Activated CD8-positive, alpha-beta memory T cell treated with anti-CD3 and anti-CD28 coated beads for 36 hours (primary cell): ENCODE measurements at regions not wholly inside any gene's neighbourhood (a gene's known extent, or its start where the extent isn't known, plus 50 kb on each side); places are given as distances from the start of the nearest gene placed in this dataset.

Source experiments
- CTCF ChIA-PET: fragments of 350-600 bp; sonication (Branson Sonifier 250); formaldehyde crosslinking; loops from one replicate; lab custom pipeline; 2021; ENCODE audit warnings: antibody characterized with exemption; lab: Charles Lee
- POLR2A ChIA-PET: fragments of 350-600 bp; sonication (Branson Sonifier 250); formaldehyde crosslinking; loops from one replicate; lab custom pipeline; 2021; ENCODE audit warnings: antibody characterized with exemption; lab: Charles Lee

DNA sequence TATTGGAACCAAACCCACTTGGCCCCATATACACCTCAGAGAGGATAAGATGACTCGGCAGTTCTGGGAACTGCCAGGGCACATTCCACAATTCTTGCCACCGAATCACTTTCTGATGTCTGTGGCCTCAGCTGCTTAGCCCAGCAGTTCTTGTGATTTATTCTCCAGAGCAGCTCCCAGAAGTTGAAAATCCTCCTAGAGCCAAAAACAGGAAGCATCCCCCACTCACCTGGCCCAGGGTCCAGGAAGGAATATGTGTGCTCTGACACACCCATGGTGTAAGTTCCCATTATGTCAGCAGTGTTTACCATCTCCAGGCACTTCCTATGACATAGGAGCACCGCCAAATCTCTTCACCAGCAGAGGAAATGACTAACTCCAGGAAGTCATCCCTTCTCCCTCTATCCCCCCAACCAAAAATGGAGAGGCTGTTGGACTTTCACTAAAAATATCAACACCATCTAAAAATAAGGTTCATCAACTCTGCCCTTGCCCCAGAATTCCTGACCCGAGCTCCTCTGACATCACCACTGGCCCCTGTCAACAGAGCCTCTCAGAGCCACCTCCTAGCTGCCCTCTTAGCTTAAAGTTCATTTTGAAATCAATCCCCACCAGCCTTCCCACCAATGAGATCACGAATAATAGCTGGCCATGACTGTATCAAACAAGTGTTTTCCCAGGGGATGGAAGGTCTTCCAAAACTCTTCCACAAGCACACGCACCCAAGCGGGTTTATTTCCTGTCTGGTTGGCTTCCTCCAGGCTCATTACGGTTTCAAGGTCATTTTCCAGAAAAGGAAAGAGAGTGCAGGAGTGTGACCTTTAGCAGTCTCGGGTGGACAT lies 223.1 kb upstream of the PARD3B start:
- ChIA-PET POLR2A (no interaction called here), CTCF (no interaction called here)

DNA sequence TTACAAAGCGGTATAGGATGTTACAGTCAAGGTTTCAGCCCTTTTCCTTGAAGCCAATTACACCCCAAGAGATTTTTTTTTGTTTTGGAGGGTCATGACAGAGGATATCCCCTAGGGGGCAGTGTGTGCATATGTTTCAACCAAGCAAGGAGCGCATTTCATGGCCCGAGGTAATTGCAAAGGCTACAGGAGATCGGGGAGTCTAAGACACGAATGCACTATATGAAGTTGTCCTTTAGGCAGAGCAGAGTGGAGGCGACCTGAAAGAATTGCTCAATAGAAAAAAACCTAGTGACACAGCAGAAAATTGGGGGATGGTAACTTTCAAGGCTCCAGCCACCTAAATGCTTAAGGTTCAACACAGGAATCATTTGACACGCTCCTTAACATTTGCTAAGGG lies 219.8 kb upstream of the PARD3B start:
- CTCF ChIA-PET = no interaction called here

DNA sequence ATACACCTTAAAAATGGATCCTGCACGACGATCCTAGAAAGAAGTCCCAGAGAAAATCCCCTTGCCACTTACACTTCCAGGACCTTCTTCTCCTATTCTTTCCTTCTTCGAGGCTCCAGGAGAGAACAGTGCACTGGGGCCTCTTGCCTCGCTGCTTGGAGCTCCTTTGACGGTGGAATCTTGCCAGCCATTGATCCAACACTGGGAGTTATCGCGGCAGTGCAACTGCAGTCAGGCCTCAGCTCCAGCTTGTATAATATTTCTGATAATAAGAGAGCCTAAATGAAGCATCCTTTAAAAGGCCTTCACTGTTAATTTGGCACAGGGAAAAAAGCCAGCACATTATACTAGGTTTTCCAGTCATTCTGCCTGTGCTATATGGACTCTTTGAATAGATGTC lies 216.9 kb upstream of the PARD3B start:
- CTCF ChIA-PET = no interaction called here
- POLR2A ChIA-PET = no interaction called here

More for the DNA sequence above, 219.8 kb upstream of the PARD3B start:
- POLR2A ChIA-PET = no interaction called here

DNA sequence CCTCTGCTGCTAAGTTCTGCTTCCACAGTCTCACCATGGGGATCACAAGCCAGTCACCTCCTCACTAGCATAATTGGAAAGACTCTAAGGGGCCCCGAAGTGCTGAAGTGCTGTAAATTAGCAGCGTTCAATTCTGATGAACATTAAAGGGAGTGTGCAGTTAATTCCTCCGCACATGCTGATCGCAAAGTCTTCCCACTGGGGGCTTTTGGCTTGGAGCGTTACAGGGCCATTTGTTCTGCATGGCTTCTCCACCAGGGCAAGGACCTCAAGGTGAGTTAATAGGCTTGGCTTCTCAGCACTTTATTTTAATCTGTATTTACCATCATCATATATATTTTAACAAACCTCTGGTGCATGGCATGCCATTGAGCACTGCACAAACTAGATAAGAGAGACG lies 216.3 kb upstream of the PARD3B start:
- ChIA-PET CTCF (no interaction called here), POLR2A (no interaction called here)

DNA sequence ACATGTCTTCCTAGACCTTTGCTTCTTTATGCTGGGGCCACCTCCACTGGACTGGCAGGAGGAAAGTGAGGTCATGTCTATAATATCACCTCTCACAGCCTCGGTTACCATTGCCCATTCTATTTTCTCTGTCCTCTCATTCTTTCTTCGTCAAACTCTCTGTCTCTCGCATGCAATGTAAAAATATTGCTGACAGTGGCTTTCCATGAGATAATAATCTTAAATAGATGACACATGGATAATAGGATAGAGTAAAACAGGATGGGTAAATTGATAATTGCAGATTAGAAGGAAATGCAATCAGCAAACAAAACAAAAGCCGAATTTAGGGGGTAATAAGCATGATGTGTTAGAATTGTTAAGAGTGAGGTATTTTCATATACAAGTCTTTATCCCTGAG lies 215.7 kb upstream of the PARD3B start:
- ChIA-PET POLR2A (no interaction called here), CTCF (no interaction called here)

DNA sequence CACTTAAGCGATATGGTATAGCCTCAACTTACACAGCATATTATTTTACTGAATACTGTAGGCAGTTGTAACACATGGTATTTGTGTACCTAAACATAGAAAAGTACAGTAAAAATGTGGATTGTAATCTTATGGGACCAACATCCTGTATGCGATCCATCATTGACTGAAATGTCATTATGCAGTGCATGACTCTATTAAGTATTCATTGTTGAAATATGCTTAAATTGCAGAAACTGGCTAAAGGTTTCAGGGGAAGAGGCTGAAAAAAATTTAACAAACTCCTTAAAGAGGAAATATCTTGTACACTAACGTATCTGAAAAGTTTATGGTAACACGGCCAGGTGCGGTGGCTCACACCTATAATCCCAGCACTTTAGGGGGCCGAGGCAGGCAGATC lies 214.1 kb upstream of the PARD3B start:
- ChIA-PET POLR2A (no interaction called here), CTCF (no interaction called here)

DNA sequence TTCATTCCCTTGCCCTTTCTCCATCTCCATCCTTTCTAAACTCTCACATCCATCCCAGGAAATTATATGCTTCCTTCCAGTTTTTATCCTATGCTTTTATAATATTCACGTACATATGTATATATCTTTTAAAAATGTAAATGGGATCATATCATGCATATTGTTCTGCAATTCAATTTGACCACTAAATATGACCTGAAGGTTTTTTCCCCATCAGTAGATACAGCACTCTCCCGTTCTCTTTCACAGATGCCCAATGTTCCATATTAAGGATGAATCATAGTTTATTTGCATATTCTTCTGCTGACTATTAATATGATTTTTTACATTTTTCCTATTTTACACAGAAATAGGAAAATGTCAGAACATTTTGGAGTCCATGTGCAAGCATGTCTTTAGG lies 213.3 kb upstream of the PARD3B start:
- POLR2A ChIA-PET = no interaction called here
- CTCF ChIA-PET = no interaction called here

DNA sequence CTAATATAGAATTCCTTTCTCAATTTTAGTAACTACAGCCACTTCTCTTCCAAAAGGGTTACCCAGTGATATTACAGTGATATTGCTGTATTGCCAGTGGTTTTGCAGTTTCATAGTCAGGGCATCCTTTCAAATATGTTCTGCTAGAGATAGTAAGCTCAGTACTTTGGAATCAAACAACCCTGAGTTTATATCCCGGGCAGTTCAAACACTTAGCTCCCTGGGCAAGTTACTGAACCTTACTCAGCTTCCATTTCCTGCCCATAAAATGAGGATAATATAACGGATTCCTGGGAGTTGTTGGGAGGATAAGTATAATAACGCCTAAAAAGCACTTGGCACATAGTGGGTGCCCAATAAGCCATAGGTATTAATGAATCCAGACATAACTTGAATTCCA lies 212.6 kb upstream of the PARD3B start:
- ChIA-PET POLR2A (no interaction called here), CTCF (no interaction called here)

DNA sequence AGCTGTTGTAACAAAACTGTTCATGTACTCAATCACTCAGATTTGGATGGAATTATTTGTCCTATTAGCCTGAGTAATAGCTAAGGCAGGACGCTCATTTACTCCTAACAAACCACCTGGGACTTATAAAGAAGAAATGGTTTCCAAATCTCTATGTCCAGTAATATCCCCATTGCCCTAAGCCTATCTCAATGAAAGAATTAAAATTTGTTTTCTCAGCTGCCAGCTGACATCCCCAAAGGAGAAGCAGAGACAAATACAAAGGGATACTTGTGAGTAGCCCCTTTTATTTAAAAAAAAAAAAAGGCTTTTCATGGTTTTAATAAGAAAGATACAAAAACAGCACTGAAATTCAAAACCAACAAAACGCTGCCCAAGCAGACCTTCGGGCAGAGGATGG lies 211.4 kb upstream of the PARD3B start:
- CTCF ChIA-PET = no interaction called here

DNA sequence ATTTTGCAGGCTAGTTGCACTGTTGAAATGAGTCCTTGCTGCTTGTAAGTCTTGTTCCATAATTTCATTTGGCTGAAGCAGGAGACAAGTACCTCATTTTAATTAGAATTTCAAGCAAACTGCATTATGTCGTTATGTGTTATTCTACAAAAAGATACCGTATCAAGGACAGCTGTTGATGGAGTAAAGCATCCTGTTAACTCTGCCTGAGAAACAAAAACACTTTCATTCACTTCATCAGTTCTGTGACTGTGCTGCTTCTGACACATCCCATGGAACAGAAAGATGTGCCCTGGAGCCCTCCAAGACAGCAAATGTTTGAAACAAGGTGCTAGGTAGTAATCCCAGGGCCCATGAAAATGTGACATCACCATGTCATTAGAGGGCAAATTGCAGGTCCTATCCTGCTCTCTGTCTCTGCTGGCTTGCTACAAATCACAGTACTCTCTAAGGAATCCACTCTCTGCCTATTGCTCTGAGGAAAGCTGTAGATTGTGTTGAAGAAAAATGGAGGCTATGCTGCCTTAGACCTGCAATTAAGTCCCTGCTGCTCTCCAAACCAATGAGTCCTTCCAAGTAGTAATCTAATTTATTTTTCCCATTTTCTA lies 209.7 kb upstream of the PARD3B start:
- ChIA-PET CTCF (no interaction called here), POLR2A (no interaction called here)

More for the DNA sequence above, 211.4 kb upstream of the PARD3B start:
- POLR2A ChIA-PET = no interaction called here

DNA sequence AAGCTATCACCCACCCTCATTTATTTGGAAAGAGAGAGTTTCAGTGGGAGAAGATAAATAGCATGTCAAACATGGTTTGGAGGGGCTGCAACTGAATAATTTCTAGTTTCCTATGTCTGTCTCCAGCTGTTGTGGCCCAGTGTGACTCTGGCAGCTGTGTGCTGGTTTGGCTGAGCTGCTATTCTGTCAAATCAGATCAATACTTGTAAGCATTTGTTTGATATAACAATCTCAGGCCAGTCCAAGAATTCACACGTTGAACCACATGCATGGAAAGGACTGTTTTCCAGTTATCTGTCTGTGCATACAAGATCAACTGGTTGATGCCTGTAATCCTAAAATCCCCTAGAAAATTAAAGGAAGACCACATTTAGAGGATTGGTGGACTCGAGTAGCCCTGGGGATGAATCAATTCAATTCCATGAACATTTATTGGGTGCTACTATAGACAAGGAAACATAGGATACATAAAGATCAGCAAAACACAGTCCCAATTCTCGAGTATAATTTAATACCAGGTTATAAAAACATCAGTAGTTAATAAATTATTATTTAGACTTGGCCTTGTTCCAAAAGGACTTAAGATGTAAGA lies 209.0 kb upstream of the PARD3B start:
- ChIA-PET POLR2A (no interaction called here), CTCF (no interaction called here)

DNA sequence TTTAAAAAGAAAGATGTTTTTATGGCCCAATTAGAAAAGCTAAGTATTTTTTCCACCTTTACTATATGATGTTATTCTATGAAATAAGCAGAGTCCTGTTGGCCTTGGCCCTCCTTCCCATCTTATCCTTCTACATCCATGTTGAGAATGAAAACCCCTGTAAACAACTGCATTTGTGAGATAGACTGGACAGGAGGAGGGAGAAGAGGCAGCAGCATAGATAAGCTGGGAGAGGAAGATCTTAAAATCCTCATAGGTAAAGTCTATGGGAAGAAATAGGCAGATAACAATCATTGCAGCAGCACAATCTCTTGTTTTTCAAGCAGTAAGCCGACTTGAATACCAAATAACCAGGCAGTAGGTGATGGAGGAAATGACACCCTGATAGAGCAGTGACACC lies 207.6 kb upstream of the PARD3B start:
- POLR2A ChIA-PET = no interaction called here
- CTCF ChIA-PET = no interaction called here

DNA sequence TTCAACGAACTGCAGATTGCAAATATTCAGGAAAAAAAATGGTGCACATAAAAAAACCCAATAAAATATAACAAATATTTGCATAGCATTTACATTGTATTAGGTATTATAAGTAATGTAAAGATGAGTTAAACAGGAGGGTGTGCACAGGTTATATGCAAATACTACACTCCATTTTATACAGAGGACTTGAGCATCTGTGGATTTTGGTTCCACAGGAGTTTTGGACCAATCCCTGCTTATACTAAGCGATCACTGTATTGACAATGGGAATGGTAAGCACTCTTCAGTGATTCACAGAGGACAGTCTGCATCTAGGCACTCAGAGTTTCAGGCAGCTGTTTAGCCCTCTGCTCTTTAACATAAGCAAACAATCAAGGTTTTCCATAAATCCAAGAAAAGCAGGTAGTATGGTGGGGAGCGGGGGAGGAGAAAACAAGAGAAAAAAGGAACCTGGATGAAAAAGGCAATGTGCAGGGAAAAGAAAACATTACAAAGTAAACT lies 206.0 kb upstream of the PARD3B start:
- CTCF ChIA-PET = no interaction called here
- POLR2A ChIA-PET = no interaction called here

DNA sequence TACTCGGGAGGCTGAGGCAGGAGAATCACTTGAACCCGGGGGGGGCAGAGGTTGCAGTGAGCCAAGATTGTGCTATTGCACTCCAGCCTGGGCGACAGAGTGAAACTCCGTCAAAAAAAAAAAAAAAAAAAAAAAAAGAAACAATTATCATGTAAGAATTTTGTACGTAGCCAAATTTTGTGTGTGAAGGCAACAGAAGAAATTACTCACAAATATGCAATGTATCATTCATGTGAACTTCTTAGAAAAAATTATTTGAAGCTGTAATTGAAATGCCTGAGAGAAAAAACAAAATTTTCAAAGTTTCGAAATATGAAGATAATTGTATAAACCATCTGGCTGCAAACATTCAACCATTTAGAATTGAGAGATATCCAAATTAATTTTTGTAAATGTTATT lies 204.8 kb upstream of the PARD3B start:
- POLR2A ChIA-PET = no interaction called here
- CTCF ChIA-PET = no interaction called here

DNA sequence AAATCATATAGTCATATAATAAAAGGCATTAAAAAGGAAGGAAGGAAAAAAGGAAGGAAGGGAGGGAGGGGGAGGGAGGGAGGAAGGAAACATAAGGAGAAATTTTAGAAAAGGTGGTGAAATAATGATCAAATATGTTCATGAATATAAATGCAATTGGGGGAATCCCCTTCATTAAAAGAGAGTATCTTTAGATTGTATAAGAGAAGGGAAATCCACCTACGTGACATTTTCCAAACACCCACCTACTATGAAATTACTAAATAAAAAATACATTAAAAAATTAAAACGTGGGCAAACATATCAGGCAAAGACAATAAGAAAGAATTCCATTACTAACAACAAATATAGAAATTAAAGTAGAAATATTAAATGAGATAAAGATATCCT lies 203.4 kb upstream of the PARD3B start:
- POLR2A ChIA-PET = no interaction called here
- CTCF ChIA-PET = no interaction called here

DNA sequence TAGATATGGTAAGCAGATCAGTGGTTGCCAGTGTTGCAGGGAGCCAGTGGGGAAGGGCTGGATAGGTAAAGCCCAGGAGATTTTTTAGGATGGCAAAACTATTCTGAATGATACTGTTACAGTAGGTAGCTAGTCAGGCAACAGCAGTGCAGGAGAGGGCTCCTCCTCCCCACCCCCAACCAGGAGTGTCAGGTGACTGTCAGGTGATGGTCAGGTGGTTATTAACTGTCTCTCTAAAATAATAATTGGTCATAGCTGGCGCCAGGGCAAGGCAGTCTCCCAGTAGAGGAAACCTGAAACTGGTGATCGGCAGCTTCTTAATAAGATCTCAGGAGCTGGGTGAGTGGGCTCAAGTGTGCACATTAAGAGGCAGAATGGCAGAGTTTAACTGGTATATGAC lies 201.6 kb upstream of the PARD3B start:
- CTCF ChIA-PET = no interaction called here
- POLR2A ChIA-PET = no interaction called here

DNA sequence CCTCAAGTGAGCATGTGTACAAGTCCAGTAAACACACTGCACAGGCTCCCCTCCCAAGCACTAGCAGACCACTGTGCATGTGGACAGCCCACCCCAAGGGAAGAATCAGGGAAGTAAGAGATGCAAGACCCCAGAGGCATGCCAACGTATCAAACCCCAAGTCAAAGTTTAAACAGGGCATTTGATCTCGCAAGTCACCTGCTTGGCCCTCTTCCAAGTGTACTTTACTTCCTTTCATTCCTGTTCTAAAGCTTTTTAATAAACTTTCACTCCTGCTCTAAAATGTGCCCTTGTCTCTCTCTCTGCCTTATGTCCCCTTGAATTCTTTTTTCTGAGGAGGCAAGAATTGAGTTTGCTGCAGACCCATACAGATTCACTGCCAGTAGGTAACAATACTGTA lies 201.2 kb upstream of the PARD3B start:
- CTCF ChIA-PET = no interaction called here
- POLR2A ChIA-PET = no interaction called here

DNA sequence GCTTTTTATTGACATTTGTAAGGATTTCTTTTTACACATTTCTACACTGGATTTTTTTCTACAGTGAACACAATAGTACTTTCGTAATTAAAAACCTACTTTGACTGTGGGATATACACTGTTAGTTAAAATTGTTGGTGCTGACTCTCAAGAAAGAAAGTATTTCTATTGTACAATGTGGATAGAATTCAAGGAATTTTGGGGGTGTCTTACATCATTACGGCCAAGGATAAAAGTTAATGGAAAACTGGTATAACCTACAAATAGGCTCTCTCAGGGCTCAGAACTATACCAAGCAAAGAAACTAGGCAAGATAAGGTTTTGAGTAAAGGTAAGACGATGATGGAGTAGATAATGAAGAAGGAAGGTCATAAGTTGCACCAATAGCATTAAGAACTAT lies 198.4 kb upstream of the PARD3B start:
- ChIA-PET CTCF (no interaction called here), POLR2A (no interaction called here)

DNA sequence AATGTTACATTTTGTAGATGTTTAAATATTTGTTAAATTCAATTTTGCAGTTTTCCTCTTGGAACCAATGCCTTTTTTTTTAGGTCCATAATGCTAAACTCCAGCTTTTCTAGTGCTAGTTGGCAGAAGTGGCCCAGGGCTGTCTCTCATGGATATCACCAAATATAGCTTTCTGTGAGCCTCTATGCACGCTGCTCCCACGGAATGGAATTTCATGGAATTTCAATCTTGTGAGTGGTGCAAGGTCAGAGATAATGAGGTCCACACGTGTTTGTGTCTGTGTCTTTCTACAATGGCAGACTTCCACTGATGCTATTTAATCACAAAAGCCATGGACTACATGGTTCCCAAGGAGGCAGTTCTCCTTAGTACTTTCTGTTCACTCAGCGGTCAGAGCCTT lies 191.5 kb upstream of the PARD3B start:
- ChIA-PET CTCF (no interaction called here), POLR2A (no interaction called here)

DNA sequence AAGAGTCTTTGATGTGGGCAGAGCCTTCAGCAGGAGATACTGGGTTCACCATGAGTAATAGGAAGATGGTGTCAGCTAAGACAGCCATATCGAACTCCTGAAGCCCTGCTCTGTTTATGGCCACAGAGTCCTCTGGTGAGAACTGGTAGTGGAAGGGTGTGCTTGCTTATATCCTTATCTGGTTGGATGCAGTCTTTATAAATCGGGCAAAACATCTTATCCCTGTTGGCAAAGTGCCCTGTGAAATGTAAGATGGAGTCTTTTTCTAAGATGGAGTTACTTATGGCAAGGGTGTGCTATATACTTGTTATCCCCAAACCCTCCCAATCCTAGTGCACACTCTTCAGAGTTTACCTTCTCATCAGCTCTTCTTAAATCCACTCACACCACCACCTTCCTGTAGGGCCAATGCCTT lies 190.8 kb upstream of the PARD3B start:
- ChIA-PET POLR2A (no interaction called here), CTCF (no interaction called here)

DNA sequence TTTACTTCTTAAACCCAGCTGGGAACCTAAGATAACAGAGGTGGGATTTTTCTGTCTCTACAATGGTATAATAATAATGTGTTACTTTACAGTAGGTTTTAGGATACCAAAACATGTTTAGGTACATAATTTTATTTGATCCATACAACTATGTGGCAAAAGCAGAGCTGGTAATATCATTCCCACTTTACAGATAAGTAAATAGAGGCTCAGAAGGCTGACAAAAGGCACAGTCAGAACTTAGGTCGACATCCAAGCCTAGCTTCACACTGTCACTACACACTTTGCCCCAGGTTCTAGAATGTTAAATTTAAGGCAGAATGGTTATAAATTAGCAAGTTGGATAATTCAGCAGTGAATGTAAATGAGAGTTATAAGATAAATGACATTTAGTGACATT lies 189.6 kb upstream of the PARD3B start:
- POLR2A ChIA-PET = no interaction called here
- CTCF ChIA-PET = interaction anchor here (0.6 kb wide), 1 partner anchor 210 kb away, joined by 3 read pairs; no protein-coding TSS in a partner anchor
